ENCODE measurements at regions not wholly inside any gene's neighbourhood (a gene's known extent, or its start where the extent isn't known, plus 50 kb on each side); places are given as distances from the start of the nearest gene placed in this dataset.

GRCh38 chr22:48902983-48903650 is 924.6 kb downstream of the BRD1 start:
- Histone ChIP-seq H3K4me3 (no peak overlapping the region), H3K36me3 (no peaks in the 10 kb centered on the region), H3K27me3 (peaks cover 0 to 14% (median 0%) of the 10 kb centered on the region in 9 donors), H3K4me1 (no peaks in the 10 kb centered on the region), H3K9me3 (no peaks in the 10 kb centered on the region), H3K27ac (no peak overlapping the region)
- whole genome bisulfite sequencing, 4 donors: 64 to 70% (median 67%) methylated on average over 14 to 25 of the region's 25 CpGs
- intact Hi-C loops (cut with DNase I): no loop called here
- no peak for ATAC-seq
- no peak for TF ChIP-seq POLR2A (IDR thresholded peaks at IDR 0.05)
- no peak for TF ChIP-seq CTCF (IDR thresholded peaks at IDR 0.05)
- peak in 1 of 5 donors; percentile 9 for DNase-seq

GRCh38 chr22:48902001-48902869 is 925.4 kb downstream of the BRD1 start:
- Histone ChIP-seq H3K36me3 (no peaks in the 10 kb centered on the region), H3K27ac (no peak overlapping the region), H3K4me3 (no peak overlapping the region), H3K9me3 (no peaks in the 10 kb centered on the region), H3K4me1 (no peaks in the 10 kb centered on the region), H3K27me3 (peaks cover 0 to 9% (median 0%) of the 10 kb centered on the region in 9 donors)
- intact Hi-C loops (cut with DNase I): no loop called here
- TF ChIP-seq POLR2A (IDR thresholded peaks at IDR 0.05) (no peak), CTCF (IDR thresholded peaks at IDR 0.05) (no peak)
- WGBS, 4 donors: 85 to 90% (median 88%) methylated on average over 34 to 37 of the region's 37 CpGs
- ATAC-seq (no peak), DNase-seq (peak in 1 of 5 donors; percentile 3)

- TF ChIP-seq POLR2A (IDR thresholded peaks at IDR 0.05): no peak
- no peak for TF ChIP-seq CTCF (IDR thresholded peaks at IDR 0.05)
- intact Hi-C loops (cut with DNase I): no loop called here
- 43 to 74% (median 53%) methylated on average over 4 to 12 of the region's 12 CpGs for WGBS, 4 donors
- H3K4me3 ChIP-seq: no peak overlapping the region
- ATAC-seq (no peak), DNase-seq (peak in 1 of 5 donors; percentile 8)
- H3K9me3 ChIP-seq: no peaks in the 10 kb centered on the region
- peaks cover 0 to 3% (median 0%) of the 10 kb centered on the region in 9 donors for H3K27me3 ChIP-seq
- H3K4me1 ChIP-seq: no peaks in the 10 kb centered on the region
- no peaks in the 10 kb centered on the region for H3K36me3 ChIP-seq
- no peak overlapping the region for H3K27ac ChIP-seq
Measured at GRCh38 chr22:48901324-48901723, 926.3 kb downstream of the BRD1 start.

GRCh38 chr22:48900626-48901025 is 927.0 kb downstream of the BRD1 start:
- TF ChIP-seq POLR2A (IDR thresholded peaks at IDR 0.05) (no peak), CTCF (IDR thresholded peaks at IDR 0.05) (no peak)
- H3K4me1 ChIP-seq: no peaks in the 10 kb centered on the region
- intact Hi-C loops (cut with DNase I): no loop called here
- DNase-seq (no peak), ATAC-seq (no peak)
- no peaks in the 10 kb centered on the region for H3K9me3 ChIP-seq
- H3K27ac ChIP-seq: no peak overlapping the region
- H3K27me3 ChIP-seq: no peaks in the 10 kb centered on the region
- no peaks in the 10 kb centered on the region for H3K36me3 ChIP-seq
- WGBS, 4 donors: 82 to 86% (median 86%) methylated on average over 8 to 9 of the region's 9 CpGs
- no peak overlapping the region for H3K4me3 ChIP-seq

Data from heart left ventricle (tissue), 16 donors.